ENCODE measurements at regions not wholly inside any gene's neighbourhood (a gene's known extent, or its start where the extent isn't known, plus 50 kb on each side); places are given as distances from the start of the nearest gene placed in this dataset.

DNA sequence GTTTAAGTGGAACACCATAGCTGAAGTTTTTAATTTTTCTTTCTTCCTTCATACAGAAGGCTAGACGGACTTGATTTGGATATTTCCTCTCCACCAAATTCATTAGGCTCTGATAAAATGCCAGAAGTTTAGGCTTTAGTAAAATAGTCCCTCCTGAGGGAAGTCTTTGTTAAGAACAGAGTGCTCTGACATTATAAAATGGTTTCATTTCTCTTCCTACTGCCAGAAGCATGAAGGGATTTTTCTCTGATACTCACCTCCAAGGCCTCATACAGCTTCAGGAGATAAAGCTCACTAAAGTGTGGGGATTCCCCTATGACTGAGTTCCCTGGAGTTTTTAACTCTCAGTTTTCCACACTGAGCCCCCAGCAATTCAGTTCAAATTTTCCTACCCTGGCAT, 1489.6 kb downstream of the REEP3 start:
- intact Hi-C loops (cut with micrococcal nuclease; ENCODE audit: unreplicated experiment) (no loop called here), in situ Hi-C loops (cut with HindIII; ENCODE audit: extremely low pct_ligation_motif_present, low pct_unique_long_range_greater_than_20kb) (no loop called here)
- H3K79me2 ChIP-seq (ENCODE audit: insufficient read depth, low read length) = no peaks in the 10 kb centered on the region
- no peaks in the 10 kb centered on the region for H3K36me3 ChIP-seq (replicated peaks in 1 of 2; ENCODE audit: control insufficient read depth in 1 of 2, insufficient read depth in 2 of 2, low read length in 2 of 2)
- no peak overlapping the region for H3K4me3 ChIP-seq (replicated peaks in 1 of 3; ENCODE audit: insufficient read depth in 1 of 3, low read depth in 2 of 3, low read length in 3 of 3)
- H3K27me3 ChIP-seq (ENCODE audit: control insufficient read depth in 1 of 2, insufficient read depth in 2 of 2, low read length in 2 of 2) = no peaks in the 10 kb centered on the region
- no TSS peak for BruUV-seq (replicated peaks)
- peaks cover 33% of the 10 kb centered on the region for H3K9me3 ChIP-seq (ENCODE audit: low read length)
- ChIA-PET CTCF (ENCODE audit: low intra/inter-chr PET ratio, low total read pairs) (no interaction called here), POLR2A (no interaction called here)
- 0% methylated on average over 1 of the region's 1 CpG for WGBS (ENCODE audit: low lambda C conversion rate)
- no peaks in the 10 kb centered on the region for H3K4me1 ChIP-seq (ENCODE audit: insufficient read depth, low read length)
- no peak for FAIRE-seq
- H3K9ac ChIP-seq (ENCODE audit: insufficient read depth, low read depth, low read length) = no peak overlapping the region
- no peak overlapping the region for H3K27ac ChIP-seq (ENCODE audit: extremely low read length, insufficient read depth, low read length)
- H3K4me2 ChIP-seq (ENCODE audit: low read depth, low read length) = no peak overlapping the region
- TF ChIP-seq THYN1 (CRISPR knock-in tag; IDR thresholded peaks at IDR 0.05; ENCODE audit: borderline replicate concordance, low read depth) (no peak), BHLHE40 (IDR thresholded peaks at IDR 0.05; ENCODE audit: low read length) (no peak), NR2F2 (IDR thresholded peaks at IDR 0.05; ENCODE audit: borderline replicate concordance, low read depth) (no peak), SUZ12 (IDR thresholded peaks at IDR 0.05; ENCODE audit: low read depth, low read length) (no peak), MTA3 (CRISPR knock-in tag; IDR thresholded peaks at IDR 0.05) (no peak), SATB2 (CRISPR knock-in tag; IDR thresholded peaks at IDR 0.05) (no peak), ZNF546 (CRISPR knock-in tag; conservative IDR thresholded peaks at IDR 0.05) (no peak), YY1 (IDR thresholded peaks at IDR 0.05; ENCODE audit: insufficient read depth, insufficient replicate concordance, low read depth, low read length) (no peak), U2AF1 (optimal IDR thresholded peaks at IDR 0.05; ENCODE audit: low read depth, low read length) (no peak), ARNT2 (CRISPR knock-in tag; IDR thresholded peaks at IDR 0.05; ENCODE audit: low read depth) (no peak), SP1 (IDR thresholded peaks at IDR 0.05) (no peak), SP1 (CRISPR knock-in tag; IDR thresholded peaks at IDR 0.05) (no peak), JUNB (CRISPR knock-in tag; IDR thresholded peaks at IDR 0.05; ENCODE audit: borderline replicate concordance) (no peak), NR2C2 (CRISPR knock-in tag; IDR thresholded peaks at IDR 0.05; ENCODE audit: borderline replicate concordance) (no peak), ZNF569 (CRISPR knock-in tag; IDR thresholded peaks at IDR 0.05; ENCODE audit: borderline replicate concordance) (no peak), HCFC1 (IDR thresholded peaks at IDR 0.05; ENCODE audit: low read depth, low read length) (no peak), NFIB (CRISPR knock-in tag; IDR thresholded peaks at IDR 0.05; ENCODE audit: borderline replicate concordance) (no peak), PHB2 (IDR thresholded peaks at IDR 0.05; ENCODE audit: partially characterized antibody) (no peak)
- TF ChIP-seq, protein P1, sequence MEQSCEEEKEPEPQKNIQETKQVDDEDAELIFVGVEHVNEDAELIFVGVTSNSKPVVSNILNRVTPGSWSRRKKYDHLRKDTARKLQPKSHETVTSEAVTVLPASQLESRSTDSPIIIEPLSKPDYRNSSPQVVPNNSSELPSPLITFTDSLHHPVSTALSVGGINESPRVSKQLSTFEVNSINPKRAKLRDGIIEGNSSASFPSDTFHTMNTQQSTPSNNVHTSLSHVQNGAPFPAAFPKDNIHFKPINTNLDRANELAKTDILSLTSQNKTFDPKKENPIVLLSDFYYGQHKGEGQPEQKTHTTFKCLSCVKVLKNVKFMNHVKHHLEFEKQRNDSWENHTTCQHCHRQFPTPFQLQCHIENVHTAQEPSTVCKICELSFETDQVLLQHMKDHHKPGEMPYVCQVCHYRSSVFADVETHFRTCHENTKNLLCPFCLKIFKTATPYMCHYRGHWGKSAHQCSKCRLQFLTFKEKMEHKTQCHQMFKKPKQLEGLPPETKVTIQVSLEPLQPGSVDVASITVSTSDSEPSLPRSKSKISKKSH (CRISPR knock-in tag; IDR thresholded peaks at IDR 0.05; ENCODE audit: borderline replicate concordance) = no peak
- TF ChIP-seq, protein P2, sequence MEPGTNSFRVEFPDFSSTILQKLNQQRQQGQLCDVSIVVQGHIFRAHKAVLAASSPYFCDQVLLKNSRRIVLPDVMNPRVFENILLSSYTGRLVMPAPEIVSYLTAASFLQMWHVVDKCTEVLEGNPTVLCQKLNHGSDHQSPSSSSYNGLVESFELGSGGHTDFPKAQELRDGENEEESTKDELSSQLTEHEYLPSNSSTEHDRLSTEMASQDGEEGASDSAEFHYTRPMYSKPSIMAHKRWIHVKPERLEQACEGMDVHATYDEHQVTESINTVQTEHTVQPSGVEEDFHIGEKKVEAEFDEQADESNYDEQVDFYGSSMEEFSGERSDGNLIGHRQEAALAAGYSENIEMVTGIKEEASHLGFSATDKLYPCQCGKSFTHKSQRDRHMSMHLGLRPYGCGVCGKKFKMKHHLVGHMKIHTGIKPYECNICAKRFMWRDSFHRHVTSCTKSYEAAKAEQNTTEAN (CRISPR knock-in tag; conservative IDR thresholded peaks at IDR 0.05) = no peak
- TF ChIP-seq, protein P3, sequence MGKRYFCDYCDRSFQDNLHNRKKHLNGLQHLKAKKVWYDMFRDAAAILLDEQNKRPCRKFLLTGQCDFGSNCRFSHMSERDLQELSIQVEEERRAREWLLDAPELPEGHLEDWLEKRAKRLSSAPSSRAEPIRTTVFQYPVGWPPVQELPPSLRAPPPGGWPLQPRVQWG (CRISPR knock-in tag; IDR thresholded peaks at IDR 0.05; ENCODE audit: borderline replicate concordance, low read depth) = no peak
- ATAC-seq = no peak
- no peak for DNase-seq (ENCODE audit: low spot score)
- no peak overlapping the region for H2AFZ ChIP-seq (ENCODE audit: low read length)
- H4K20me1 ChIP-seq (ENCODE audit: insufficient read depth, low read length) = no peaks in the 10 kb centered on the region

Data from HepG2 (cell line).